ENCODE measurements at regions not wholly inside any gene's neighbourhood (a gene's known extent, or its start where the extent isn't known, plus 50 kb on each side); places are given as distances from the start of the nearest gene placed in this dataset.

GRCh38 chr5:2833556-2833955 lies 82.1 kb upstream of the IRX2 start:
- H3K4me3 Mint-ChIP-seq = no peak overlapping the region
- TF ChIP-seq EZH2phosphoT487 (IDR thresholded peaks at IDR 0.05; ENCODE audit: unreplicated experiment) (no peak), CTCF (conservative IDR thresholded peaks at IDR 0.05; ENCODE audit: low read depth in 2 of 2) (no peak), REST (IDR thresholded peaks at IDR 0.05; ENCODE audit: unreplicated experiment) (no peak)
- DNase-seq (ENCODE audit: low spot score) = no peak

GRCh38 chr5:2832394-2832793 lies 80.9 kb upstream of the IRX2 start:
- Histone ChIP-seq H4K20me1 (replicated peaks; ENCODE audit: insufficient read depth) (no peaks in the 10 kb centered on the region), H3K27ac (ENCODE audit: low read depth) (no peak overlapping the region), H3K4me2 (no peak overlapping the region), H2AFZ (no peak overlapping the region), H3K36me3 (ENCODE audit: insufficient read depth) (no peaks in the 10 kb centered on the region), H3K27me3 (ENCODE audit: insufficient read depth) (no peaks in the 10 kb centered on the region), H3K4me3 (no peak overlapping the region), H3K4me1 (ENCODE audit: insufficient read depth) (no peaks in the 10 kb centered on the region), H3F3A (replicated peaks; ENCODE audit: low read depth) (no peaks in the 10 kb centered on the region), H3K9me2 (ENCODE audit: insufficient read depth) (peaks cover 8% of the 10 kb centered on the region; the same call in 1 of the 2 replicates), H3K79me2 (replicated peaks; ENCODE audit: insufficient read depth) (no peaks in the 10 kb centered on the region)
- TF ChIP-seq ZNF462 (CRISPR knock-in tag; IDR thresholded peaks at IDR 0.05) = peak; percentile 21; the same call in 1 of the 2 replicates
- no peak for TF ChIP-seq CREB1 (CRISPR knock-in tag; IDR thresholded peaks at IDR 0.05; ENCODE audit: low read depth)
- Mint-ChIP-seq H3K36me3 (ENCODE audit: low read depth) (no peaks in the 10 kb centered on the region), H3K27ac (no peak overlapping the region), H3K4me3 (no peak overlapping the region), H3K9me3 (no peaks in the 10 kb centered on the region), H3K4me1 (peaks cover 7% of the 10 kb centered on the region; the same call in 2 of the 3 replicates), H3K27me3 (ENCODE audit: insufficient read depth, low read depth, poor library complexity) (no peaks in the 10 kb centered on the region)
- ATAC-seq (peak; percentile 83), DNase-seq (ENCODE audit: low spot score) (peak; percentile 11)

More at GRCh38 chr5:2833556-2833955, 82.1 kb upstream of the IRX2 start:
- no peaks in the 10 kb centered on the region for H3K27me3 ChIP-seq (ENCODE audit: insufficient read depth)
- H3K4me3 ChIP-seq = no peak overlapping the region
- no peak overlapping the region for H3K4me2 ChIP-seq
- no peak overlapping the region for H3K27ac ChIP-seq (ENCODE audit: low read depth)
- no peaks in the 10 kb centered on the region for H4K20me1 ChIP-seq (replicated peaks; ENCODE audit: insufficient read depth)
- no peaks in the 10 kb centered on the region for H3K36me3 ChIP-seq (ENCODE audit: insufficient read depth)
- Mint-ChIP-seq H3K4me1 (peaks cover 7% of the 10 kb centered on the region; the same call in 2 of the 3 replicates), H3K36me3 (ENCODE audit: low read depth) (no peaks in the 10 kb centered on the region), H3K9me3 (no peaks in the 10 kb centered on the region), H3K27ac (no peak overlapping the region), H3K27me3 (ENCODE audit: insufficient read depth, low read depth, poor library complexity) (no peaks in the 10 kb centered on the region)
- H3K9me2 ChIP-seq (ENCODE audit: insufficient read depth) = peaks cover 8% of the 10 kb centered on the region; the same call in 1 of the 2 replicates
- no peak overlapping the region for H2AFZ ChIP-seq
- H3K79me2 ChIP-seq (replicated peaks; ENCODE audit: insufficient read depth) = no peaks in the 10 kb centered on the region
- no peaks in the 10 kb centered on the region for H3F3A ChIP-seq (replicated peaks; ENCODE audit: low read depth)
- H3K4me1 ChIP-seq (ENCODE audit: insufficient read depth) = no peaks in the 10 kb centered on the region
- ATAC-seq = peak; percentile 60; the same call in 2 of the 3 replicates
